Neuronal stem cell (in vitro differentiated cells): ENCODE measurements at regions not wholly inside any gene's neighbourhood (a gene's known extent, or its start where the extent isn't known, plus 50 kb on each side); places are given as distances from the start of the nearest gene placed in this dataset.
"Not testable (repeated sequence)": the region's sequence is repeated elsewhere in the genome, so short reads cannot be mapped to it uniquely, and the experiment has no call there.

Source experiments
- DNase-seq: peaks from one replicate; pipeline ENCODE4 v3.0.0-alpha.2; 2013; ENCODE audit warnings: low spot score
- H2AFZ ChIP-seq: one replicate; pipeline ENCODE4 v1.6.1; 2013; ENCODE audit warnings: mild to moderate bottlenecking, low read length, inconsistent platforms
- H2AK5ac ChIP-seq: 2 replicates; pipeline ENCODE4 v1.6.1; 2013; ENCODE audit warnings: low read depth, mild to moderate bottlenecking, inconsistent platforms, low read length, moderate library complexity, mixed read lengths
- H2BK120ac ChIP-seq: 2 replicates; pipeline ENCODE4 v1.6.1; 2013; ENCODE audit warnings: low read depth, mild to moderate bottlenecking, inconsistent platforms, low read length, moderate library complexity, mixed read lengths
- H2BK12ac ChIP-seq: one replicate; pipeline ENCODE4 v1.6.1; 2013; ENCODE audit warnings: low read length, inconsistent platforms
- H2BK15ac ChIP-seq: 2 replicates; pipeline ENCODE4 v1.6.1; 2013; ENCODE audit warnings: mild to moderate bottlenecking, low read length, inconsistent platforms, mixed read lengths
- H2BK5ac ChIP-seq: one replicate; pipeline ENCODE4 v1.6.1; 2013; ENCODE audit warnings: inconsistent platforms, mild to moderate bottlenecking, low read length, moderate library complexity
- H3K14ac ChIP-seq: one replicate; pipeline ENCODE4 v1.6.1; 2013; ENCODE audit warnings: low read length, inconsistent platforms
- H3K18ac ChIP-seq: 2 replicates; pipeline ENCODE4 v1.6.1; 2013; ENCODE audit warnings: low read length, inconsistent platforms
- H3K23ac ChIP-seq: 2 replicates; pipeline ENCODE4 v1.6.1; 2013; ENCODE audit warnings: low read depth, mild to moderate bottlenecking, mixed read lengths, low read length, inconsistent platforms; ENCODE audit not compliant: poor library complexity
- H3K27ac ChIP-seq: replicated peaks from 3 replicates; pipeline ENCODE4 v1.5.1; 2013; ENCODE audit warnings: low read length, inconsistent platforms
- H3K27me3 ChIP-seq, 3 experiments: 2 replicates each; pipeline ENCODE4 v1.6.1; 2013; ENCODE audit warnings: low read length in 3 of 3, mild to moderate bottlenecking in 2 of 3, inconsistent platforms in 1 of 3, low read depth in 1 of 3, mixed read lengths in 1 of 3, moderate library complexity in 1 of 3; ENCODE audit not compliant: control insufficient read depth in 3 of 3, insufficient read depth in 3 of 3
- H3K36me3 ChIP-seq, 2 donors: replicated peaks in 1 of 2; 2 replicates each; pipeline ENCODE4 v1.6.1; 2013; ENCODE audit warnings: low read length in 2 of 2; ENCODE audit not compliant: control insufficient read depth in 2 of 2, insufficient read depth in 2 of 2
- H3K4ac ChIP-seq: 2 replicates; pipeline ENCODE4 v1.6.1; 2013; ENCODE audit warnings: inconsistent platforms, mild to moderate bottlenecking, low read length, moderate library complexity
- H3K4me1 ChIP-seq, 2 donors: 1 replicate in 1 of 2; 2 replicates in 1 of 2; pipeline ENCODE4 v1.6.1; 2013; ENCODE audit warnings: low read length in 2 of 2, low read depth in 1 of 2; ENCODE audit not compliant: control insufficient read depth in 2 of 2, insufficient read depth in 1 of 2
- H3K4me2 ChIP-seq: one replicate; pipeline ENCODE4 v1.6.1; 2013; ENCODE audit warnings: mild to moderate bottlenecking, low read length, inconsistent platforms; ENCODE audit not compliant: insufficient read depth, poor library complexity, severe bottlenecking
- H3K4me3 ChIP-seq, 2 donors: 2 replicates each; pipeline ENCODE4 v1.5.1; 2013; ENCODE audit warnings: low read length in 2 of 2, mild to moderate bottlenecking in 2 of 2, inconsistent platforms in 1 of 2, moderate library complexity in 1 of 2
- H3K79me1 ChIP-seq: one replicate; pipeline ENCODE4 v1.6.1; 2013; ENCODE audit warnings: low read depth, mild to moderate bottlenecking, inconsistent platforms, low read length, moderate library complexity
- H3K9ac ChIP-seq: one replicate; pipeline ENCODE4 v1.6.1; 2013; ENCODE audit warnings: mild to moderate bottlenecking, low read depth, low read length, inconsistent platforms; ENCODE audit not compliant: poor library complexity
- H3K9me3 ChIP-seq, 2 donors: replicated peaks in 1 of 2; 2 replicates each; pipeline versions ENCODE3 to v1.6.1; 2013; ENCODE audit warnings: low read length in 2 of 2, mild to moderate bottlenecking in 2 of 2, inconsistent platforms in 1 of 2, low read depth in 1 of 2, mixed read lengths in 1 of 2, moderate library complexity in 1 of 2; ENCODE audit not compliant: control insufficient read depth in 2 of 2, insufficient read depth in 1 of 2
- H4K8ac ChIP-seq: one replicate; pipeline ENCODE4 v1.6.1; 2013; ENCODE audit warnings: low read depth, mild to moderate bottlenecking, inconsistent platforms, low read length, moderate library complexity
- H4K91ac ChIP-seq: one replicate; pipeline ENCODE4 v1.6.1; 2013; ENCODE audit warnings: low read length, low read depth, mild to moderate bottlenecking, inconsistent platforms; ENCODE audit not compliant: poor library complexity
- WGBS, 2 donors: extraction: QIAGEN DNeasy Blood & Tissue Kit; methylation state at CpG; one replicate each; pipeline ENCODE4 v1.1.7; 2013; ENCODE audit warnings: missing lambda C conversion rate in 2 of 2, mixed read lengths in 1 of 2; ENCODE audit not compliant: insufficient read length in 2 of 2, insufficient replicate concordance in 1 of 2; ENCODE audit errors: extremely low coverage in 2 of 2; 5-methylcytosine and 5-hydroxymethylcytosine counted together

GRCh38 chr7:93717217-93717900 lies 142.8 kb upstream of the CALCR start:
- H2BK12ac ChIP-seq, result no peak overlapping the region
- WGBS, 2 donors, result no CpG with 5 or more reads among the region's 1 CpG

GRCh38 chr7:93715234-93715633 lies 140.7 kb upstream of the CALCR start:
- no CpG with 5 or more reads among the region's 6 CpGs for WGBS, 2 donors
- no peak overlapping the region for H3K14ac ChIP-seq
- H3K27me3 ChIP-seq, result no peaks in the 10 kb centered on the region
- DNase-seq, result peak; percentile 29
- no peak overlapping the region for H3K4me2 ChIP-seq
- H2BK15ac ChIP-seq, result no peak overlapping the region
- H4K8ac ChIP-seq, result no peak overlapping the region
- no peak overlapping the region for H2BK12ac ChIP-seq
- no peaks in the 10 kb centered on the region for H3K79me1 ChIP-seq
- H2AK5ac ChIP-seq, result no peak overlapping the region
- no peak overlapping the region for H4K91ac ChIP-seq
- H2BK5ac ChIP-seq, result no peak overlapping the region
- H3K4me3 ChIP-seq, result no peak overlapping the region
- no peak overlapping the region for H3K27ac ChIP-seq
- no peak overlapping the region for H2BK120ac ChIP-seq
- H3K4ac ChIP-seq, result no peak overlapping the region
- H3K4me1 ChIP-seq, result no peaks in the 10 kb centered on the region
- H3K18ac ChIP-seq, result no peak overlapping the region
- H2AFZ ChIP-seq, result no peak overlapping the region
- no peaks in the 10 kb centered on the region for H3K36me3 ChIP-seq
- no peaks in the 10 kb centered on the region for H3K9me3 ChIP-seq
- H3K23ac ChIP-seq, result no peak overlapping the region
- H3K9ac ChIP-seq, result no peak overlapping the region

More at GRCh38 chr7:93717217-93717900, 142.8 kb upstream of the CALCR start:
- H4K91ac ChIP-seq, result no peak overlapping the region
- H3K27ac ChIP-seq, result no peak overlapping the region
- no peaks in the 10 kb centered on the region for H3K4me1 ChIP-seq
- H3K4ac ChIP-seq, result no peak overlapping the region
- H3K23ac ChIP-seq, result no peak overlapping the region
- H3K9ac ChIP-seq, result no peak overlapping the region
- H4K8ac ChIP-seq, result no peak overlapping the region
- no peak overlapping the region for H3K4me2 ChIP-seq
- H3K14ac ChIP-seq, result no peak overlapping the region
- H3K27me3 ChIP-seq, result no peaks in the 10 kb centered on the region
- H3K36me3 ChIP-seq, result no peaks in the 10 kb centered on the region
- no peak overlapping the region for H3K18ac ChIP-seq
- no peak overlapping the region for H3K4me3 ChIP-seq
- H3K79me1 ChIP-seq, result no peaks in the 10 kb centered on the region
- H3K9me3 ChIP-seq, result no peaks in the 10 kb centered on the region
- H2AK5ac ChIP-seq, result no peak overlapping the region
- no peak for DNase-seq
- H2AFZ ChIP-seq, result no peak overlapping the region
- no peak overlapping the region for H2BK5ac ChIP-seq
- no peak overlapping the region for H2BK120ac ChIP-seq
- no peak overlapping the region for H2BK15ac ChIP-seq

- no peak overlapping the region for H3K27ac ChIP-seq
Measured at GRCh38 chr7:93711926-93712325, 137.4 kb upstream of the CALCR start.

GRCh38 chr7:93708255-93708654 lies 133.7 kb upstream of the CALCR start:
- not testable (repeated sequence) for H3K4ac ChIP-seq

More at GRCh38 chr7:93711926-93712325, 137.4 kb upstream of the CALCR start:
- Histone ChIP-seq H4K91ac (no peak overlapping the region), H3K14ac (no peak overlapping the region), H3K79me1 (no peaks in the 10 kb centered on the region), H3K18ac (no peak overlapping the region), H3K9ac (no peak overlapping the region), H2BK12ac (no peak overlapping the region), H3K23ac (no peak overlapping the region), H3K36me3 (no peaks in the 10 kb centered on the region), H3K27me3 (no peaks in the 10 kb centered on the region), H2AK5ac (no peak overlapping the region), H4K8ac (no peak overlapping the region), H2BK15ac (no peak overlapping the region), H3K4ac (no peak overlapping the region), H2AFZ (no peak overlapping the region), H3K4me3 (no peak overlapping the region), H3K9me3 (no peaks in the 10 kb centered on the region), H2BK120ac (no peak overlapping the region), H3K4me1 (no peaks in the 10 kb centered on the region), H3K4me2 (no peak overlapping the region), H2BK5ac (no peak overlapping the region)
- DNase-seq, result no peak
- no CpG with 5 or more reads among the region's 5 CpGs for WGBS, 2 donors

More at GRCh38 chr7:93708255-93708654, 133.7 kb upstream of the CALCR start:
- H3K4me2 ChIP-seq, H3K23ac ChIP-seq, H2BK120ac ChIP-seq, DNase-seq, H3K79me1 ChIP-seq, H4K8ac ChIP-seq, H3K4me3 ChIP-seq, H2AFZ ChIP-seq, H3K9me3 ChIP-seq, H4K91ac ChIP-seq, H2BK15ac ChIP-seq, H2AK5ac ChIP-seq, H3K27ac ChIP-seq, H3K14ac ChIP-seq, H3K18ac ChIP-seq, H3K4me1 ChIP-seq, H2BK5ac ChIP-seq, H2BK12ac ChIP-seq, H3K27me3 ChIP-seq, H3K36me3 ChIP-seq, H3K9ac ChIP-seq: not testable (repeated sequence)
- WGBS, 2 donors, result no CpG with 5 or more reads among the region's 5 CpGs
